Activated T-cell treated with anti-CD3 and anti-CD28 coated beads, Interleukin-2, amount 50 U/mL, for 4 hours (primary cell): ENCODE measurements at regions not wholly inside any gene's neighbourhood (a gene's known extent, or its start where the extent isn't known, plus 50 kb on each side); places are given as distances from the start of the nearest gene placed in this dataset.

Experiments
- ATAC-seq, 2 donors: fragments of 200-7000 bp; cut with Tn5 transposase; one replicate each; pipeline ENCODE4 v1.10.0; 2021
- DNase-seq: peaks from one replicate; pipeline ENCODE4 v3.0.0-alpha.2; 2020
- H3K27me3 Mint-ChIP-seq: one replicate; pipeline ENCODE4 v1.8.0; 2021; ENCODE audit warnings: low read depth, mixed read lengths
- H3K36me3 Mint-ChIP-seq: one replicate; pipeline ENCODE4 v1.8.0; 2022; ENCODE audit warnings: mixed read lengths; ENCODE audit not compliant: insufficient read depth
- H3K4me1 Mint-ChIP-seq: one replicate; pipeline ENCODE4 v1.8.0; 2021; ENCODE audit warnings: low read depth, mixed read lengths
- H3K4me3 Mint-ChIP-seq: one replicate; pipeline ENCODE4 v1.8.0; 2021; ENCODE audit warnings: mild to moderate bottlenecking, moderate library complexity, mixed read lengths
- H3K9me3 Mint-ChIP-seq: one replicate; pipeline ENCODE4 v1.8.0; 2021; ENCODE audit warnings: mixed read lengths

DNA sequence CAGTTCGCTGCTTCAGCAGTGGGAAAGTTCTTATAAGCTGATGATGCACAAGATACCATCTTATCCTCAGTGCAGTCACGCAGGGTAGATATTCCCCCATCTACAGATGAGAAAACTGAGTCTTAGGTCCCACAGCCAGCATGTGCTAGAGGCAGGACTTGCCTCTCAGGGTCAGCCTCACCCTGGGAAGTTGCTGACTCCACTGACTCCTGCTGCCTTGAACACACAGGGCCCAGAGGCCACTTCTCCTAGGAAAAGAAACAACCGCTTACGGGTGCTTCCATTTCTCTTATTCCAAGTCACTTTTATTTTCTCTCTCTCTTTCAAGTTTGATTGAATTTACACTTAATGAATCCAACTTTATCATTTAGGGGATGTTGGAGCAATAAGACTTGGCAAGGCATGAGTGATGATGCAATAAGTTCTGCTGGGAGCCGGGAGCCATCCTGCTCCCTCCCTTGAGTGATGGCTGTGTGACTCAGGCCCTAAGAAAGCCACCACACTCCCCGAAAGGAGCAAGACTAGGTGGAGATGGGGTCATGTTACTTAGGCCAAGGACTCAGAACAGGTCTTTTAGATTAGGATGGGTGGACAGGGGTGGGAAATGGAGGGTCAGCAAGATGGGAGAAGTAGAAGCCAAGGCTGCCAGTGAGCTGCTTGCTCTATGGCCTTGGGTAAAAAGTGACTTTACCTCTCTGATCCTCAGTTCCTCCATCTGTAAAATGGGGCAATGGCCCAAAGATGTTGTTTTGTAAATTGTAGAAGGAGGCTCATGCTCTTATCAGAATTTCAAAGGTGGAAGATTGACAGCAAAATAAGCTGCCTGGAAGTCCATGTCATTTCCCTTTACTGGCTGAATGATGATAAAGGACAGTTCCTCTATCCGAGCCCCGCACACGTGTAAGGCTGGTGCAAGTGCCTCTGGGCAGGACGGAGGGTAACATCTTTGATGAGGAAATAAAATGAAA lies 67.4 kb upstream of the ZNF618 start:
- Mint-ChIP-seq H3K36me3 (no peaks in the 10 kb centered on the region), H3K27me3 (peaks cover 15% of the 10 kb centered on the region), H3K4me1 (peaks cover 1% of the 10 kb centered on the region), H3K9me3 (no peaks in the 10 kb centered on the region), H3K4me3 (no peak overlapping the region)
- ATAC-seq (no peak), DNase-seq (no peak)

GRCh38 chr9:113817171-113817570 lies 58.9 kb upstream of the ZNF618 start:
- DNase-seq (no peak), ATAC-seq (no peak)
- H3K4me1 Mint-ChIP-seq = no peaks in the 10 kb centered on the region
- no peak overlapping the region for H3K4me3 Mint-ChIP-seq
- H3K9me3 Mint-ChIP-seq = peaks cover 6% of the 10 kb centered on the region
- H3K36me3 Mint-ChIP-seq = no peaks in the 10 kb centered on the region
- peaks cover 29% of the 10 kb centered on the region for H3K27me3 Mint-ChIP-seq

DNA sequence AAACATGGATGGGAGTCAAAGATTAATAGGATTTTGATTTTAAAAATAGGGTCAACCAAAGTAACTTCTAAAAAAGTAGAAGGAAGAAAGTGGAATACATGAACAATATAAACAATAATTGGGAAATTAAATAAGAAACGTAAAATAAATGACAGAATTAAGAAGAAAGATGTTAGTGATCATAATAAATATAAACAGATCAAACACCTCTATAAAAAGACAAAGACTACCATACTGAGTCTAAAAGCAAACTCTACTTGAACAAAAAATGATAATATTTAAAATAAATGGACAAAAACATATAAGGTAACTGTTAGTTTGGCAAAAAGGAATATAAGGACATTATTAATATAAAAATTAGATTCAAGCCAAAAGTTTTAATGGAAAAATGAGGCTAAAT lies 57.7 kb upstream of the ZNF618 start:
- Mint-ChIP-seq H3K4me1 (no peaks in the 10 kb centered on the region), H3K36me3 (no peaks in the 10 kb centered on the region), H3K4me3 (no peak overlapping the region), H3K9me3 (peaks cover 9% of the 10 kb centered on the region), H3K27me3 (peaks cover 26% of the 10 kb centered on the region)
- ATAC-seq = no peak
- DNase-seq = no peak

DNA sequence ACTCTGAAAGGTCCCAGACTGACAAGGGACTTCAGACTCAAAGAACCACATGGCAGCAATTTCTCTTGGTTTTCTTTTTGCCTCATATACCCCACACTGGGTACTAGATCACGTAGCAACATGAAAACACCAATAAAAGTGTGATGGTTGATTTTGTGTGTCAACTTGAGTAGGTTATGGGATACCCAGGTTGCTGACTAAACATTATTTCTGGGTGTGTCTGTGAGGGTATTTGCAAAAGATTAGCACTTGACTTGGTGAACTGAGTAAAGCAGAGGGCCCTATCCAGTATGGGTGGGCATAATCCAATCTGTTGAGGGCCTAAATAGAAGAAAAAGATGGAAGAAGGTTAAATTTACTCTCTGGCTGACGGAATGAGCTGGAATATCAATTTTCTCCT lies 53.8 kb upstream of the ZNF618 start:
- ATAC-seq = no peak
- no peak for DNase-seq
- no peak overlapping the region for H3K4me3 Mint-ChIP-seq
- H3K36me3 Mint-ChIP-seq = no peaks in the 10 kb centered on the region
- H3K4me1 Mint-ChIP-seq = no peaks in the 10 kb centered on the region
- peaks cover 24% of the 10 kb centered on the region for H3K27me3 Mint-ChIP-seq
- peaks cover 16% of the 10 kb centered on the region for H3K9me3 Mint-ChIP-seq

DNA sequence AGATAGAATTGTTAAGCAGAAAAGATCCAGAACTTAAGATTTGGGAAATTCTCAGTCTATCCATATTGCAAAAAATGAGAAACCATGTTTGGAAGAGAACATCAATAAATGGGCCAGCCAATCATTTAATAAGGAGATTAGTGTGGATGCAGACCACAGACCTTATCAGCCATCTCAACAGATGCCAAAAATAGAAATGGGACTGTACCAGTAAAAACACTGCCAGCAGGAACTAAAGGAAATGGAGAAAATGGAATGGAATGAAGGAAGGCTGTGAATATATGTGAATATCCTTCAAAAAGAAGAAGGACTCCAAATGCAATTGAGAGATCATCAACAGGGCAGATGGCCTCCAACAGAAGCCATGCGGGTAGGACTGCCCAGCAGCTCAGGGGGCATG lies 52.7 kb upstream of the ZNF618 start:
- Mint-ChIP-seq H3K9me3 (peaks cover 10% of the 10 kb centered on the region), H3K36me3 (no peaks in the 10 kb centered on the region), H3K4me1 (peaks cover 3% of the 10 kb centered on the region), H3K27me3 (peaks cover 19% of the 10 kb centered on the region), H3K4me3 (no peak overlapping the region)
- ATAC-seq (no peak), DNase-seq (no peak)
